ENCODE measurements at regions not wholly inside any gene's neighbourhood (a gene's known extent, or its start where the extent isn't known, plus 50 kb on each side); places are given as distances from the start of the nearest gene placed in this dataset.
"Not testable (repeated sequence)": the region's sequence is repeated elsewhere in the genome, so short reads cannot be mapped to it uniquely, and the experiment has no call there.

DNA sequence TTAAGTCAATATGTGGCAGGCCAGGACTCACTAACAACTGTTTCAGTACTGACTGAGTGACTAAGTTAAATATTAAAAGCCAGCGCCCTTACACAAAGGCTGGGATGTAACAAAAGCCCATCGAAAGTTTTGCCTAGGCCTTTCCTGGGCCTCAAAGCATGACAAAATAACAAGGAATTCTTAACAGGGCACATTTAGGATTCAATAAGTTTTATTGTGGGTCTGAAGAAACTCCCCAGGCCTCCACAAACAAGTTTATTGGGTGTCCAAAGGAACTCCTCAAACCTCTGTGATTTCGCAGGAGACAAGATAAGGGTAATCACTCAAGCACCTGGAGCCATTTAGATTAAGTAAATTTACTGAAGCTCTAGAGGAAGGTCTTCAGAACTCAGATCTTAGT is 130.7 kb upstream of the SGCG start:
- no peaks in the 10 kb centered on the region for H3K9me3 ChIP-seq
- no peak for ATAC-seq
- no peaks in the 10 kb centered on the region for H3K4me1 ChIP-seq
- no peak overlapping the region for H3K4me3 ChIP-seq
- no peaks in the 10 kb centered on the region for H3K27me3 ChIP-seq
- no peak for DNase-seq
- in situ Hi-C loops (cut with MboI; ENCODE audit: low sequenced_read_pairs in 4 of 4), result no loop called here
- no peak overlapping the region for H3K27ac ChIP-seq
- intact Hi-C loops (cut with DNase I; ENCODE audit: low total_unique reads), result no loop called here
- TF ChIP-seq, protein P1, sequence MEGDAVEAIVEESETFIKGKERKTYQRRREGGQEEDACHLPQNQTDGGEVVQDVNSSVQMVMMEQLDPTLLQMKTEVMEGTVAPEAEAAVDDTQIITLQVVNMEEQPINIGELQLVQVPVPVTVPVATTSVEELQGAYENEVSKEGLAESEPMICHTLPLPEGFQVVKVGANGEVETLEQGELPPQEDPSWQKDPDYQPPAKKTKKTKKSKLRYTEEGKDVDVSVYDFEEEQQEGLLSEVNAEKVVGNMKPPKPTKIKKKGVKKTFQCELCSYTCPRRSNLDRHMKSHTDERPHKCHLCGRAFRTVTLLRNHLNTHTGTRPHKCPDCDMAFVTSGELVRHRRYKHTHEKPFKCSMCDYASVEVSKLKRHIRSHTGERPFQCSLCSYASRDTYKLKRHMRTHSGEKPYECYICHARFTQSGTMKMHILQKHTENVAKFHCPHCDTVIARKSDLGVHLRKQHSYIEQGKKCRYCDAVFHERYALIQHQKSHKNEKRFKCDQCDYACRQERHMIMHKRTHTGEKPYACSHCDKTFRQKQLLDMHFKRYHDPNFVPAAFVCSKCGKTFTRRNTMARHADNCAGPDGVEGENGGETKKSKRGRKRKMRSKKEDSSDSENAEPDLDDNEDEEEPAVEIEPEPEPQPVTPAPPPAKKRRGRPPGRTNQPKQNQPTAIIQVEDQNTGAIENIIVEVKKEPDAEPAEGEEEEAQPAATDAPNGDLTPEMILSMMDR (IDR thresholded peaks at IDR 0.05 in 4 of 5, conservative IDR thresholded peaks at IDR 0.05 in 1 of 5), result no peak
- no peak for TF ChIP-seq POLR2A (IDR thresholded peaks at IDR 0.05)
- no peaks in the 10 kb centered on the region for H3K36me3 ChIP-seq

DNA sequence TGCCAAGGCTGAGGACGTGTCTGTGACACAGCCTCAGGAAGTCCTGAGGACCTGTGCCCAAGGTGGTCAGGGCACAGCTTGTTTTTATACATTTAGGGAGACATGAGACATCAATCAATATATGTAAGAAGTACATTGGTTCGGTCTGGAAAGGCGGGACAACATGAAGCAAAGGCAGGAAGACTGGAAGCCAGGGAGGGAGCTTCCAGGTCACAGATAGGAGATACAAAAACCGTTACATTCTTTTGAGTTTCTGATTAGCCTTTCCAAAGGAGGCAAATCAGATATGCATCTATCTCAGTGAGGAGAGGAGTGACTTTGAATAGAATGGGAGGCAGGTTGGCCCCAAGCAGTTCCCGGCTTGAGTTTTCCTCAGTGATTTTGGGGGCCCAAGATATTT is 127.1 kb upstream of the SGCG start:
- ATAC-seq; intact Hi-C loops (cut with DNase I; ENCODE audit: low total_unique reads); H3K4me1 ChIP-seq; in situ Hi-C loops (cut with MboI; ENCODE audit: low sequenced_read_pairs in 4 of 4); H3K27ac ChIP-seq; DNase-seq; H3K27me3 ChIP-seq; H3K9me3 ChIP-seq; H3K36me3 ChIP-seq; H3K4me3 ChIP-seq: not testable (repeated sequence)

DNA sequence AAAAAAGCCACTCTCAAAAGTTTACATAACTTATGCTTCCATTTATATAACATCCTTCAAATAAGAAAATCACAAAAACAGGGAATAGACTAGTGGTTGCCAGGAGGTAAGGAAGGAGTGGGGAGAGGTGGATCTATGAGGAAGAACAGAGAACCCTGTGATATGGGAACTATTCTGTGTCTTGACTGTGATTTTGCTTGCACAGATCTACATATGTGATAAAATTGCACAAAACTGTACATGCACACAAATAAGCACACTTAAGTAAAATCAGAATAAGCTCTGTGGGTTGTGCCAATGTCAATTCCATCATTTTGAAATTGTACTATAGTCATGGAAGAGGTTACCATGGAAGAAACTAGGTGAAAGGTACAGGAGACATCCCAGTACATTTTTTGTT is 121.6 kb upstream of the SGCG start:
- H3K4me1 ChIP-seq, result no peaks in the 10 kb centered on the region
- H3K4me3 ChIP-seq, result no peak overlapping the region
- ATAC-seq (no peak), DNase-seq (no peak)
- no peak for TF ChIP-seq POLR2A (IDR thresholded peaks at IDR 0.05)
- TF ChIP-seq, protein P1 (IDR thresholded peaks at IDR 0.05 in 4 of 5, conservative IDR thresholded peaks at IDR 0.05 in 1 of 5), result no peak
- no peak overlapping the region for H3K27ac ChIP-seq
- intact Hi-C loops (cut with DNase I; ENCODE audit: low total_unique reads), result no loop called here
- H3K27me3 ChIP-seq, result no peaks in the 10 kb centered on the region
- in situ Hi-C loops (cut with MboI; ENCODE audit: low sequenced_read_pairs in 4 of 4), result no loop called here
- H3K9me3 ChIP-seq, result no peaks in the 10 kb centered on the region
- no peaks in the 10 kb centered on the region for H3K36me3 ChIP-seq

DNA sequence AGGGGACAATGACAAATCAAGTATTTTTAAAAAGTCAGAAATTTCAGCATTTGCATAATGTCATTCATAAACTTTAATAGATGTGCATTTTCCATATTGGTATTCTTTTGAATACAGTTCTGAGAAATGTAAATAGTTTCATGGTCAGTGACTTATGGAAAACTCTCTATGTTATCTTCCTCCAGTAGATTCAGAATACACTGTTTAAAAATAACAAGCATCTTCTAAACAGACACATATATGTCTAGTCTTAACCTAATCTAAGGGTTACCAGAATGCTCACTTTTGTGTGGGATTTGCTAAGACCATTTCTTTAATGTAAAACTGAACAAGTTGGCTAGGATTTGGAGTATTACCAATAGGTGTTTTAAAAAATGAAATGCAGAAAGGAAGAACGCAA is 119.8 kb upstream of the SGCG start:
- no peak overlapping the region for H3K4me3 ChIP-seq
- no peaks in the 10 kb centered on the region for H3K9me3 ChIP-seq
- no peak overlapping the region for H3K27ac ChIP-seq
- TF ChIP-seq, protein P1 (IDR thresholded peaks at IDR 0.05 in 4 of 5, conservative IDR thresholded peaks at IDR 0.05 in 1 of 5), result no peak
- no peak for TF ChIP-seq POLR2A (IDR thresholded peaks at IDR 0.05)
- no peaks in the 10 kb centered on the region for H3K36me3 ChIP-seq
- DNase-seq, result no peak
- intact Hi-C loops (cut with DNase I; ENCODE audit: low total_unique reads), result no loop called here
- no peaks in the 10 kb centered on the region for H3K27me3 ChIP-seq
- H3K4me1 ChIP-seq, result no peaks in the 10 kb centered on the region
- no peak for ATAC-seq
- in situ Hi-C loops (cut with MboI; ENCODE audit: low sequenced_read_pairs in 4 of 4), result no loop called here

DNA sequence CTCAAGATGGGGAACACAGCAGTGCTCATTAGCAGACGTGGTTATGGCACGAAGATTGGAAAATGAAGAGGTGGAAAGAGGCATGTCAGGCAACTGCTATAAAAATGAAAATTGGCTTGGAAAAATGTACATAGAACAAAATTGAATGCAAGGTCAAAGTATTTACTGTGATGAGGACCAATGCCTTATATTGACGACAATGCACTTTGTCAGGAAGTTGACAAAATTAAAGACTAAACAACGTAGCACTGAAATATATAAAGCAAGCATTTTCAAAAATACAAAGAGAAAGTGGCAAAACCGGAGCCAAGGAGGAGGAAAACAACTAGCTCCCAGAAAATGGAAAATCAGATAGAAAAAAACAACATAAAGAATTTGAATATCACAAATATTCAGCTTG is 113.7 kb upstream of the SGCG start:
- DNase-seq, result no peak
- no peak overlapping the region for H3K27ac ChIP-seq
- H3K27me3 ChIP-seq, result no peaks in the 10 kb centered on the region
- intact Hi-C loops (cut with DNase I; ENCODE audit: low total_unique reads), result no loop called here
- no peak for ATAC-seq
- no peaks in the 10 kb centered on the region for H3K9me3 ChIP-seq
- H3K36me3 ChIP-seq, result no peaks in the 10 kb centered on the region
- no peak overlapping the region for H3K4me3 ChIP-seq
- in situ Hi-C loops (cut with MboI; ENCODE audit: low sequenced_read_pairs in 4 of 4), result no loop called here
- TF ChIP-seq, protein P1 (IDR thresholded peaks at IDR 0.05 in 4 of 5, conservative IDR thresholded peaks at IDR 0.05 in 1 of 5), result no peak
- no peak for TF ChIP-seq POLR2A (IDR thresholded peaks at IDR 0.05)
- H3K4me1 ChIP-seq, result no peaks in the 10 kb centered on the region

Data from gastrocnemius medialis (tissue), 4 donors.